Testis (tissue), 2 donors: ENCODE measurements at regions not wholly inside any gene's neighbourhood (a gene's known extent, or its start where the extent isn't known, plus 50 kb on each side); places are given as distances from the start of the nearest gene placed in this dataset.

Source experiments
- DNase-seq: peaks from one replicate; pipeline ENCODE4 v3.0.0-alpha.2; 2019
- H3K27ac ChIP-seq, 2 donors: fragments of 200-600 bp; sonication (generic); one replicate each; pipeline ENCODE4 v1.5.1; 2019
- H3K27me3 ChIP-seq: fragments of 200-600 bp; sonication (generic); one replicate; pipeline ENCODE4 v1.5.1; 2019
- H3K36me3 ChIP-seq: fragments of 200-600 bp; sonication (generic); one replicate; pipeline ENCODE4 v1.5.1; 2017; ENCODE audit warnings: low read depth; ENCODE audit errors: missing control alignments
- H3K4me1 ChIP-seq: fragments of 200-600 bp; sonication (generic); one replicate; pipeline ENCODE4 v1.5.1; 2019
- H3K4me3 ChIP-seq, 2 donors: fragments of 200-600 bp; sonication (generic); one replicate each; pipeline ENCODE4 v1.5.1; 2017 to 2019
- H3K9me3 ChIP-seq: fragments of 200-600 bp; sonication (generic); one replicate; pipeline ENCODE4 v1.5.1; 2017
- CTCF ChIP-seq, 3 experiments: fragments of 450-650 bp in 2 of 3; fragments of 200-600 bp in 1 of 3; sonication (generic) in 1 of 3; IDR thresholded peaks; one replicate each; pipeline ENCODE4 v1.5.1; 2016 to 2019; ENCODE audit warnings: antibody characterized with exemption in 3 of 3, mild to moderate bottlenecking in 2 of 3, moderate library complexity in 1 of 3
- POLR2A ChIP-seq: fragments of 450-650 bp; IDR thresholded peaks from one replicate; pipeline ENCODE4 v1.6.1; 2017; ENCODE audit warnings: antibody characterized with exemption, mild to moderate bottlenecking, moderate library complexity
- WGBS, 2 donors: methylation state at CpG; one replicate each; pipeline ENCODE4 v1.1.5; 2018; 5-methylcytosine and 5-hydroxymethylcytosine counted together
- intact Hi-C: fragments of 100-400 bp; cut with DNase I; formaldehyde crosslinking; loops from one replicate; pipeline ENCODE4 v1.15.1; 2023; ENCODE audit warnings: low total_unique reads

GRCh38 chr14:38758661-38759060 lies 344.4 kb downstream of the SEC23A start:
- DNase-seq = no peak
- Histone ChIP-seq H3K36me3 (no peaks in the 10 kb centered on the region), H3K4me1 (no peaks in the 10 kb centered on the region), H3K4me3 (no peak overlapping the region), H3K27ac (no peak overlapping the region), H3K27me3 (no peaks in the 10 kb centered on the region), H3K9me3 (no peaks in the 10 kb centered on the region)
- TF ChIP-seq POLR2A (no peak), CTCF (IDR thresholded peaks at IDR 0.05) (no peak)
- intact Hi-C loops = no loop called here
- WGBS, 2 donors = 56 to 60% methylated on average over 2 of the region's 2 CpGs

GRCh38 chr14:38755036-38755435 lies 348.0 kb downstream of the SEC23A start:
- TF ChIP-seq POLR2A (no peak), CTCF (IDR thresholded peaks at IDR 0.05) (no peak)
- no peak overlapping the region for H3K27ac ChIP-seq
- no peaks in the 10 kb centered on the region for H3K27me3 ChIP-seq
- 35 to 52% methylated on average over 3 of the region's 3 CpGs for WGBS, 2 donors
- intact Hi-C loops = no loop called here
- no peaks in the 10 kb centered on the region for H3K4me1 ChIP-seq
- H3K4me3 ChIP-seq = no peak overlapping the region
- H3K36me3 ChIP-seq = no peaks in the 10 kb centered on the region
- no peak for DNase-seq
- H3K9me3 ChIP-seq = no peaks in the 10 kb centered on the region

- Histone ChIP-seq H3K4me1 (no peaks in the 10 kb centered on the region), H3K4me3 (no peak overlapping the region), H3K27me3 (no peaks in the 10 kb centered on the region), H3K36me3 (no peaks in the 10 kb centered on the region), H3K9me3 (no peaks in the 10 kb centered on the region), H3K27ac (no peak overlapping the region)
- no peak for DNase-seq
- 89 to 91% methylated on average over 3 of the region's 3 CpGs for WGBS, 2 donors
- no peak for TF ChIP-seq CTCF (IDR thresholded peaks at IDR 0.05)
- intact Hi-C loops = no loop called here
Observed at GRCh38 chr14:38752750-38753149, 350.3 kb downstream of the SEC23A start.

GRCh38 chr14:38752341-38752740 lies 350.7 kb downstream of the SEC23A start:
- WGBS, 2 donors = 53 to 63% methylated on average over 2 of the region's 2 CpGs
- H3K27me3 ChIP-seq = no peaks in the 10 kb centered on the region
- intact Hi-C loops = no loop called here

More at GRCh38 chr14:38752341-38752740, 350.7 kb downstream of the SEC23A start:
- H3K9me3 ChIP-seq = no peaks in the 10 kb centered on the region
- no peaks in the 10 kb centered on the region for H3K36me3 ChIP-seq
- no peak overlapping the region for H3K27ac ChIP-seq
- no peak for DNase-seq
- no peak overlapping the region for H3K4me3 ChIP-seq
- H3K4me1 ChIP-seq = no peaks in the 10 kb centered on the region
- TF ChIP-seq CTCF (IDR thresholded peaks at IDR 0.05) = no peak
- TF ChIP-seq POLR2A = no peak
